K562 (cell line): ENCODE measurements at regions not wholly inside any gene's neighbourhood (a gene's known extent, or its start where the extent isn't known, plus 50 kb on each side); places are given as distances from the start of the nearest gene placed in this dataset.

Experiments
- ATAC-seq: fragments of 200-7000 bp; cut with Tn5 transposase; 3 replicates; pipeline ENCODE4 v1.9.1; 2020; ENCODE audit warnings: moderate library complexity
- BruUV-seq: library from RNA; stranded (reverse); fragments of 400-500 nt; replicated peaks from 2 replicates; lab custom pipeline; 2021; lab: Mats Ljungman, UMichigan
- CTCF ChIA-PET: fragments of 300-600 bp; formaldehyde crosslinking; extraction: SDS; loops from one replicate; lab custom pipeline; 2021; ENCODE audit warnings: low intra/inter-chr PET ratio; lab: Yijun Ruan, JAX
- POLR2A ChIA-PET: fragments of 300-600, 350-650 bp; sonication (Branson Sonifier 250); formaldehyde crosslinking; extraction: SDS; loops from one replicate; lab custom pipeline; 2021; ENCODE audit warnings: antibody characterized with exemption, inconsistent platforms; lab: Yijun Ruan, JAX
- DNase-seq, 4 experiments: peaks; one replicate each; pipeline versions ENCODE4 v3.0.0 to v3.0.0-alpha.2; 2011 to 2018; ENCODE audit warnings: low spot score in 3 of 4, mixed read lengths in 3 of 4; ENCODE audit errors: extremely low read depth in 1 of 4
- FAIRE-seq: peaks from 2 replicates; lab custom pipeline; 2011; peaks lifted over from hg19 to GRCh38; lab: Jason Lieb, UNC
- H2AFZ ChIP-seq: 2 replicates; pipeline ENCODE4 v1.6.0; 2011; ENCODE audit warnings: low read depth, low read length, control low read depth, inconsistent platforms
- H3K27ac ChIP-seq: fragments of 200-600 bp; 3 replicates; pipeline ENCODE4 v1.8.0; 2011; ENCODE audit warnings: low read depth, mild to moderate bottlenecking, control low read depth, inconsistent platforms, low read length, moderate library complexity, mixed read lengths; ENCODE audit errors: extremely low read depth
- H3K27me3 ChIP-seq, 2 experiments: fragments of 300-600 bp in 1 of 2; 2 replicates in 1 of 2; 3 replicates in 1 of 2; pipeline versions ENCODE4 v1.6.0 to v1.8.0; 2011; ENCODE audit warnings: inconsistent platforms in 2 of 2, low read length in 2 of 2, mild to moderate bottlenecking in 1 of 2, mixed read lengths in 1 of 2, moderate library complexity in 1 of 2; ENCODE audit not compliant: control insufficient read depth in 2 of 2, insufficient read depth in 2 of 2
- H3K36me3 ChIP-seq: fragments of 300-600 bp; 3 replicates; pipeline ENCODE4 v1.8.0; 2011; ENCODE audit warnings: mild to moderate bottlenecking, low read length, inconsistent platforms; ENCODE audit not compliant: control insufficient read depth, insufficient read depth
- H3K4me1 ChIP-seq, 2 experiments: fragments of 200-600 bp in 1 of 2; replicated peaks in 1 of 2; 2 replicates in 1 of 2; 3 replicates in 1 of 2; pipeline versions ENCODE4 v1.5.1 to v1.8.0; 2011; ENCODE audit warnings: inconsistent platforms in 2 of 2, low read length in 2 of 2, mild to moderate bottlenecking in 1 of 2, mixed read lengths in 1 of 2, moderate library complexity in 1 of 2; ENCODE audit not compliant: control insufficient read depth in 2 of 2, insufficient read depth in 2 of 2
- H3K4me2 ChIP-seq: 2 replicates; pipeline ENCODE4 v1.6.1; 2011; ENCODE audit warnings: low read length, control low read depth, inconsistent platforms, mixed read lengths; ENCODE audit not compliant: insufficient read depth
- H3K4me3 ChIP-seq: fragments of 200-600 bp; sonication (generic), shearing (Covaris generic); 2 replicates; pipeline ENCODE4 v1.5.1; 2016; ENCODE audit warnings: control low read depth, inconsistent platforms
- H3K79me2 ChIP-seq: fragments of 200-600 bp; 3 replicates; pipeline ENCODE4 v1.8.0; 2011; ENCODE audit warnings: low read length, inconsistent platforms; ENCODE audit not compliant: control insufficient read depth, insufficient read depth
- H3K9ac ChIP-seq, 2 experiments: 2 replicates each; pipeline versions ENCODE4 v1.6.0 to v1.6.1; 2011; ENCODE audit warnings: low read depth in 2 of 2, low read length in 2 of 2, control low read depth in 1 of 2, inconsistent platforms in 1 of 2, mild to moderate bottlenecking in 1 of 2, mixed read lengths in 1 of 2; ENCODE audit not compliant: insufficient read depth in 1 of 2
- H3K9me1 ChIP-seq: one replicate; pipeline ENCODE4 v1.6.0; 2011; ENCODE audit warnings: inconsistent platforms, mild to moderate bottlenecking, low read length, moderate library complexity; ENCODE audit not compliant: control insufficient read depth, insufficient read depth
- H3K9me3 ChIP-seq: replicated peaks from 2 replicates; pipeline ENCODE4 v1.5.1; 2011; ENCODE audit warnings: low read depth, low read length, inconsistent platforms; ENCODE audit not compliant: control insufficient read depth, insufficient read depth
- H4K20me1 ChIP-seq: replicated peaks from 2 replicates; pipeline ENCODE4 v1.6.1; 2011; ENCODE audit warnings: low read length, inconsistent platforms, mixed read lengths; ENCODE audit not compliant: control insufficient read depth, insufficient read depth
- ARID1B ChIP-seq: fragments of 450-650 bp; IDR thresholded peaks from 2 replicates; pipeline ENCODE4 v1.6.1; 2016; ENCODE audit warnings: antibody characterized with exemption, mild to moderate bottlenecking, inconsistent platforms
- CEBPB ChIP-seq: fragments of 450-650 bp; IDR thresholded peaks from 2 replicates; pipeline ENCODE4 v1.6.1; 2016; ENCODE audit warnings: missing genetic modification characterization, missing compliant biosample characterization
- CEBPG ChIP-seq, 3 experiments: fragments of 200-800 bp in 1 of 3; sonication (Bioruptor generic) in 1 of 3; sonication (generic) in 1 of 3; formaldehyde crosslinking in 1 of 3; IDR thresholded peaks in 2 of 3; conservative IDR thresholded peaks in 1 of 3; 2 replicates each; pipeline versions ENCODE4 v1.6.1 to v1.8.0; 2016 to 2022; ENCODE audit warnings: missing compliant biosample characterization in 2 of 3, missing genetic modification characterization in 2 of 3, mild to moderate bottlenecking in 1 of 3, missing genetic modification reagents in 1 of 3
- RAD51 ChIP-seq: fragments of 450-650 bp; IDR thresholded peaks from 2 replicates; pipeline ENCODE4 v1.7.1; 2016; ENCODE audit warnings: low read depth, mild to moderate bottlenecking, borderline replicate concordance
- ZNF23 ChIP-seq: fragments of 250-450 bp; sonication (Bioruptor Pico); IDR thresholded peaks from 2 replicates; pipeline ENCODE4 v1.4.0; 2020; ENCODE audit warnings: mild to moderate bottlenecking
- WGBS: fragments of 100-300 bp; shearing (Covaris generic); methylation state at CpG from one replicate; pipeline ENCODE4 v1.1.6; 2016; ENCODE audit warnings: low coverage, mixed read lengths; ENCODE audit not compliant: insufficient coverage; ENCODE audit errors: missing lambda C conversion rate; 5-methylcytosine and 5-hydroxymethylcytosine counted together
- in situ Hi-C: fragments of 300-500 bp; cut with MboI; formaldehyde crosslinking; loops from 4 replicates; pipeline ENCODE4 v1.15.0; 2018; ENCODE audit warnings: inconsistent platforms, mixed read lengths
- intact Hi-C: fragments of 100-400 bp; cut with micrococcal nuclease; formaldehyde crosslinking; loops from 2 replicates; pipeline ENCODE4 v1.14.2; 2022

DNA sequence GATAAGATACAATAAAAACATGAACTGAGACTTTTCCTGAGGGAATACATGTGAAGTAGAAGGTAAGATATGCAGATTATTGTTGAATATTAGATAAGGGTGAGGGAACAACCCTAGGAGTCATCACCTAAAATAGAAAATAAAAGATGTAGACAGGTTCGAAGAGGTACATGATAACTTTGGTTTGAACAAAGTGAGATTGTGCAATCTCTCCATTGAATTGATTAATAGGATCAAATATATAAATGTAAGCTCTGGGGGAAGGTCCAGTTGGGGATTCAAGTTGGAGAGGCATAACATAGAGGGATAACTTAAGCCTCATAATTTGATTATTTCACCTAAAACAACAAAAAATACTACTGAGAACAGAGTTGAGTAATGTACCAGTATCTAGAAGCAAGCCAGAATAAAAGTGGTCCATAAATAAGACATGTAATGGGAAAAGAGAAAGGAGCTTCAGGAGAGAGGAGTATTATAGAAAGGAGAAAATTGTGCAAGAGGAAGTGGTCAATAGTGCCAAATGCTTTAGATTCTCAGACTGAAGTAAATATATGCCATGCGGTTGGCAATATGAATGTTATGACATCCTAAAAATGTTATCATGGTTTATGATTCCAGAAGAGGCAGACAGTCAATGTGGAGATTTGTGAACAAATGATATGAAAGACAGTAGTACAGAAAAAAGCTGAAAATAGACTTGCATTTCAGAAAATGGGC is 282.3 kb upstream of the CHRM2 start:
- peak; percentile 65 for TF ChIP-seq CEBPB (tag)
- TF ChIP-seq ARID1B = no peak
- TF ChIP-seq CEBPG (CRISPR knock-in tag; IDR thresholded peaks at IDR 0.05) = no peak
- TF ChIP-seq CEBPG (tag; conservative IDR thresholded peaks at IDR 0.05 in 1 of 2, IDR thresholded peaks at IDR 0.05 in 1 of 2) = peak; percentile 33 to 72; a peak in 2 of 4 replicates
- ChIA-PET POLR2A (no interaction called here), CTCF (no interaction called here)
- H2AFZ ChIP-seq = no peak overlapping the region
- H3K27ac ChIP-seq = no peak overlapping the region
- DNase-seq = no peak
- no peak overlapping the region for H3K4me2 ChIP-seq
- H3K9me3 ChIP-seq = no peaks in the 10 kb centered on the region
- H3K36me3 ChIP-seq = no peaks in the 10 kb centered on the region
- intact Hi-C loops = no loop called here
- H3K9ac ChIP-seq = no peak overlapping the region
- BruUV-seq = no TSS peak
- no peak for FAIRE-seq
- no peaks in the 10 kb centered on the region for H3K9me1 ChIP-seq
- no peaks in the 10 kb centered on the region for H4K20me1 ChIP-seq
- no peaks in the 10 kb centered on the region for H3K27me3 ChIP-seq
- in situ Hi-C loops = no loop called here
- H3K4me3 ChIP-seq = no peak overlapping the region
- no peaks in the 10 kb centered on the region for H3K79me2 ChIP-seq
- 2% methylated on average over 2 of the region's 2 CpGs for WGBS
- no peaks in the 10 kb centered on the region for H3K4me1 ChIP-seq
- ATAC-seq = no peak

DNA sequence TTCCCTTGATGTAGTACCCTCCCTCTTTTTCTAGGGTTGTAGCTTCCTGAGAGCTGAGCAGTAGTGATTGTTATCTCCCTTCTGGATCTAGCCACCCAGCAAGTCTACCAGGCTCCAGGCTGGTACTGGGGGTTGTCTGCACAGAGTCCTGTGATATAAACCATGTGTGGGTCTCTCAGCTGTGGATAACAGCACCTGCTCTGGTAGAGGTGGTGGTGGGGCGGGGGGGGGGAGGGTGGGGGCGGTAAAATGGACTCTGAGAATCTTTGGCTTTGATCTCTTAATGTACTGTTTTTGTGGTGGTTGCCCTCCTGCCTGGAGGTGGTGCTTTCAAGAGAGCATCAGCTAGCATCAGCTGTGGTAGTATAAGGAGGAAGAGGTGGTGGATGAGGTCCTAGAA is 302.0 kb upstream of the CHRM2 start:
- ATAC-seq (no peak), FAIRE-seq (no peak), DNase-seq (no peak)
- Histone ChIP-seq H3K9ac (no peak overlapping the region), H3K9me1 (no peaks in the 10 kb centered on the region), H3K4me2 (no peak overlapping the region), H2AFZ (no peak overlapping the region), H3K36me3 (no peaks in the 10 kb centered on the region), H3K4me3 (no peak overlapping the region), H3K9me3 (no peaks in the 10 kb centered on the region), H3K79me2 (no peaks in the 10 kb centered on the region), H3K27ac (no peak overlapping the region), H4K20me1 (no peaks in the 10 kb centered on the region), H3K27me3 (no peaks in the 10 kb centered on the region), H3K4me1 (no peaks in the 10 kb centered on the region)
- in situ Hi-C loops = no loop called here
- BruUV-seq = no TSS peak
- CTCF ChIA-PET = no interaction called here
- POLR2A ChIA-PET = no interaction called here
- intact Hi-C loops = no loop called here
- TF ChIP-seq ZNF23 (CRISPR knock-in tag) (no peak), RAD51 (no peak)
- WGBS = 0% methylated on average over 1 of the region's 2 CpGs
